Neural progenitor cell (in vitro differentiated cells): ENCODE measurements at regions not wholly inside any gene's neighbourhood (a gene's known extent, or its start where the extent isn't known, plus 50 kb on each side); places are given as distances from the start of the nearest gene placed in this dataset.

ENCODE experiments used
- DNase-seq: peaks from one replicate; pipeline ENCODE4 v3.0.0-alpha.2; 2016; ENCODE audit warnings: low spot score
- H2AFZ ChIP-seq: fragments of 200-600 bp; sonication (generic); replicated peaks from 2 replicates; pipeline ENCODE4 v1.6.1; 2016; ENCODE audit warnings: antibody characterized with exemption
- H3F3A ChIP-seq: fragments of 200-600 bp; sonication (generic); 2 replicates; pipeline ENCODE4 v1.6.1; 2016; ENCODE audit warnings: antibody characterized with exemption, low read depth
- H3K27ac ChIP-seq: fragments of 200-600 bp; sonication (generic); 2 replicates; pipeline ENCODE4 v1.5.1; 2016; ENCODE audit warnings: mild to moderate bottlenecking
- H3K27me3 ChIP-seq: fragments of 200-600 bp; sonication (generic); 2 replicates; pipeline ENCODE4 v1.6.1; 2016; ENCODE audit warnings: mild to moderate bottlenecking, moderate library complexity
- H3K36me3 ChIP-seq: fragments of 200-600 bp; sonication (generic); 2 replicates; pipeline ENCODE4 v1.5.1; 2016
- H3K4me1 ChIP-seq: fragments of 200-600 bp; sonication (generic); 2 replicates; pipeline ENCODE4 v1.6.1; 2016; ENCODE audit warnings: mixed run types
- H3K4me2 ChIP-seq: fragments of 200-600 bp; sonication (generic); 2 replicates; pipeline ENCODE4 v1.6.1; 2016
- H3K4me3 ChIP-seq: fragments of 200-600 bp; sonication (generic); 2 replicates; pipeline ENCODE4 v1.5.1; 2016
- H3K79me2 ChIP-seq: fragments of 200-600 bp; sonication (generic); 2 replicates; pipeline ENCODE4 v1.6.1; 2016; ENCODE audit warnings: low read depth
- H3K9ac ChIP-seq: fragments of 200-600 bp; sonication (generic); 2 replicates; pipeline ENCODE4 v1.6.1; 2016
- H3K9me3 ChIP-seq: fragments of 200-600 bp; sonication (generic); 2 replicates; pipeline ENCODE4 v1.5.1; 2016; ENCODE audit warnings: low read depth
- H4K20me1 ChIP-seq: fragments of 200-600 bp; sonication (generic); 2 replicates; pipeline ENCODE4 v1.6.1; 2016; ENCODE audit warnings: low read depth
- H3K27ac Mint-ChIP-seq: 3 replicates; pipeline ENCODE4 v1.8.0; 2021; ENCODE audit warnings: mixed read lengths
- H3K27me3 Mint-ChIP-seq: 2 replicates; pipeline ENCODE4 v1.8.0; 2022; ENCODE audit warnings: low read depth, mild to moderate bottlenecking, inconsistent platforms, moderate library complexity, mixed read lengths; ENCODE audit not compliant: insufficient read depth
- H3K36me3 Mint-ChIP-seq: 3 replicates; pipeline ENCODE4 v1.8.0; 2021; ENCODE audit warnings: mixed read lengths
- H3K4me1 Mint-ChIP-seq: 3 replicates; pipeline ENCODE4 v1.8.0; 2021; ENCODE audit warnings: mixed read lengths
- H3K4me3 Mint-ChIP-seq: 3 replicates; pipeline ENCODE4 v1.8.0; 2021; ENCODE audit warnings: mild to moderate bottlenecking, moderate library complexity, mixed read lengths
- H3K9me3 Mint-ChIP-seq: 3 replicates; pipeline ENCODE4 v1.8.0; 2020; ENCODE audit warnings: mixed read lengths
- EZH2 ChIP-seq: fragments of 200-600 bp; sonication (generic); IDR thresholded peaks from 2 replicates; pipeline ENCODE4 v1.6.1; 2017; ENCODE audit warnings: antibody characterized with exemption, mild to moderate bottlenecking, moderate library complexity
- EZH2phosphoT487 ChIP-seq: fragments of 200-600 bp; sonication (generic); IDR thresholded peaks from 2 replicates; pipeline ENCODE4 v1.6.1; 2017; ENCODE audit warnings: antibody characterized with exemption
- TF ChIP-seq, protein P1 (sequence below): fragments of 200-600 bp; sonication (generic); IDR thresholded peaks from 2 replicates; pipeline ENCODE4 v1.5.1; 2017; ENCODE audit warnings: antibody characterized with exemption, mild to moderate bottlenecking

DNA sequence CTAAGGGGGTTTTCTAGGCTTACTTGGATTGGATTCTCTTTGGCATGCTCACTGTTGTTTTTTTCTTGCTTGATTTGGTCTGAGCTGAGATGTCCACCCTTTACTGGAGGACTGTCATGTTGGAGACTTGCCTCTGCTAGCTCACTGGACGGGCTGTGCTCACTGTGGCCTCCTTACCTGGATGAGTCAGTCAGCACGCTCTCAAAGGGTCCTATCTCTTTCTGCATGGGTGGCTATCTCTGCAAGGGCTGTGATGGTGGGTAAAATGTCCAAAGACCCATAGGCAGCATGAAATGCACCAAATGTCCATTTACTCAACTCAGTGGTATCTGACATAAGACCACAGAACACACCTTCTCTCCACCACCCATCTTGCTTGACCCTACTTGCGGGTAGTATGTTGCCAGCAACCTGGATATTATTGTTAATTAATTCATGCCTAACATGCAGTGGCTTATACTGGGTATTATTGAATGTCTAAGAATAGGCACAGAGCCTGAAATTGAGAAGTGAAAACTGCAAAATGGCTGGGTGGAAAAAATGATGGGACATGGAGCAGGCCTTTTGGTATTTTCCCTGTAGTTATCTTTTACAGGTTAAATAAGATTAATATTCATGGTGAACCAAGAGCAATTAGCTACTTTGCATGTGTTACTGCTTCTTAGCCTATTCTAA lies 68.9 kb upstream of the TLE1 start:
- no peak for DNase-seq
- H3K27ac Mint-ChIP-seq, result no peak overlapping the region
- H4K20me1 ChIP-seq, result no peaks in the 10 kb centered on the region
- no peak overlapping the region for H2AFZ ChIP-seq
- H3K4me1 Mint-ChIP-seq, result peaks cover 36% of the 10 kb centered on the region
- no peaks in the 10 kb centered on the region for H3K79me2 ChIP-seq
- no peak overlapping the region for H3K9ac ChIP-seq
- H3F3A ChIP-seq, result no peaks in the 10 kb centered on the region
- peaks cover 3% of the 10 kb centered on the region for H3K27me3 Mint-ChIP-seq
- no peak overlapping the region for H3K27ac ChIP-seq
- H3K9me3 Mint-ChIP-seq, result no peaks in the 10 kb centered on the region
- no peaks in the 10 kb centered on the region for H3K36me3 ChIP-seq
- H3K4me3 Mint-ChIP-seq, result no peak overlapping the region
- no peak overlapping the region for H3K4me3 ChIP-seq
- no peaks in the 10 kb centered on the region for H3K9me3 ChIP-seq
- TF ChIP-seq EZH2phosphoT487 (no peak), EZH2 (no peak)
- TF ChIP-seq, protein P1, sequence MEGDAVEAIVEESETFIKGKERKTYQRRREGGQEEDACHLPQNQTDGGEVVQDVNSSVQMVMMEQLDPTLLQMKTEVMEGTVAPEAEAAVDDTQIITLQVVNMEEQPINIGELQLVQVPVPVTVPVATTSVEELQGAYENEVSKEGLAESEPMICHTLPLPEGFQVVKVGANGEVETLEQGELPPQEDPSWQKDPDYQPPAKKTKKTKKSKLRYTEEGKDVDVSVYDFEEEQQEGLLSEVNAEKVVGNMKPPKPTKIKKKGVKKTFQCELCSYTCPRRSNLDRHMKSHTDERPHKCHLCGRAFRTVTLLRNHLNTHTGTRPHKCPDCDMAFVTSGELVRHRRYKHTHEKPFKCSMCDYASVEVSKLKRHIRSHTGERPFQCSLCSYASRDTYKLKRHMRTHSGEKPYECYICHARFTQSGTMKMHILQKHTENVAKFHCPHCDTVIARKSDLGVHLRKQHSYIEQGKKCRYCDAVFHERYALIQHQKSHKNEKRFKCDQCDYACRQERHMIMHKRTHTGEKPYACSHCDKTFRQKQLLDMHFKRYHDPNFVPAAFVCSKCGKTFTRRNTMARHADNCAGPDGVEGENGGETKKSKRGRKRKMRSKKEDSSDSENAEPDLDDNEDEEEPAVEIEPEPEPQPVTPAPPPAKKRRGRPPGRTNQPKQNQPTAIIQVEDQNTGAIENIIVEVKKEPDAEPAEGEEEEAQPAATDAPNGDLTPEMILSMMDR, result no peak
- H3K36me3 Mint-ChIP-seq, result peaks cover 3% of the 10 kb centered on the region
- peaks cover 19% of the 10 kb centered on the region for H3K4me1 ChIP-seq
- no peak overlapping the region for H3K4me2 ChIP-seq
- H3K27me3 ChIP-seq, result no peaks in the 10 kb centered on the region

DNA sequence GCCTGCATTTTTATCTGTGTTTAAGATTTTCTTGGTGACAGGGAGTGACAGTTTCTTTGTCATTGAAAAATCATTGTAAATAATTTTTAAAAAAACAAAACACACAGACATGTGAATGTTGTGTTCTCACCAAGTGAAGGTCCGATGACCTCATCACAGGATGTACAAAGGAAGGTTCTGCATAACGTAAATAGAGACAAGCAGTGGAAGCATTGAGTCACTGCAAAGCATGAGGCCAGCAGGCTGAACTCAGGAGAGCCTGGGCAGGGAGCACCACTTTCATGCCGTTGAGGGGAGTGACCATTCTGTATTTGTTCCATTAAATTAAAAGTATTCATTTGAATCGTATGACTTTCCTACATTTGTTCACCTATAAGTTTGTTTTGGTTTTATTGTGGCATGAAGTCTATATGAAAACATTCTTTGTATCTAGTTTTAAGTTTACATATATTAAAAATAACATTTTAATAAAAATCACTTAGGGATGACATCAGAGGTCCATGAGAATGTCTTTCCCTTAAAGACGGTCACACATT lies 70.4 kb upstream of the TLE1 start:
- no peak for DNase-seq
- H3F3A ChIP-seq, result no peaks in the 10 kb centered on the region
- no peaks in the 10 kb centered on the region for H3K36me3 ChIP-seq
- no peak overlapping the region for H3K27ac ChIP-seq
- no peak overlapping the region for H3K4me3 ChIP-seq
- no peaks in the 10 kb centered on the region for H3K79me2 ChIP-seq
- TF ChIP-seq EZH2phosphoT487, result no peak
- no peak for TF ChIP-seq EZH2
- TF ChIP-seq, protein P1, result no peak
- no peak overlapping the region for H3K9ac ChIP-seq
- no peaks in the 10 kb centered on the region for H3K27me3 ChIP-seq
- Mint-ChIP-seq H3K27ac (no peak overlapping the region), H3K27me3 (peaks cover 2% of the 10 kb centered on the region), H3K36me3 (no peaks in the 10 kb centered on the region), H3K9me3 (no peaks in the 10 kb centered on the region), H3K4me3 (no peak overlapping the region), H3K4me1 (peaks cover 31% of the 10 kb centered on the region)
- H3K4me1 ChIP-seq, result peaks cover 19% of the 10 kb centered on the region
- no peaks in the 10 kb centered on the region for H3K9me3 ChIP-seq
- no peak overlapping the region for H2AFZ ChIP-seq
- no peaks in the 10 kb centered on the region for H4K20me1 ChIP-seq
- no peak overlapping the region for H3K4me2 ChIP-seq

DNA sequence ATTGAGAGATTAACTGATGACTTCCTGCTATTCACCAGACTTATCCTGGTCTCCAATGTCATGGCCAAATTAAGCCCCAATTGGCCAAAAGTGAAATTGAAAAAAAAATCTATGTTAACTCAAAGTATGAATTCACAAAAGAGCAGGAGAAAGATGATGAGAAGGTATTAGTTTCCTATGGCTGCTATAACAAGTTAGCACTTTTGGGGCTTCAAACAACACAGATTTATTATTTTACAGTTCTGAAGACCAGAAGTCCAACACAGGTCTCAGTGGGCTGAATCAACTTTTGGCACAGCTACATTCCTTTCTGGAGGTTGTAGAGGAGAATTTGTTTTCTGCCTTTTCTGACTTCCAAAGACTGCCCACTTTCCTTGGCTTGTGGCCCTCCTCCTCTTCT lies 78.6 kb upstream of the TLE1 start:
- H3K79me2 ChIP-seq, result no peaks in the 10 kb centered on the region
- no peaks in the 10 kb centered on the region for H3F3A ChIP-seq
- Mint-ChIP-seq H3K9me3 (peaks cover 16% of the 10 kb centered on the region), H3K4me1 (peaks cover 7% of the 10 kb centered on the region), H3K27ac (no peak overlapping the region), H3K4me3 (no peak overlapping the region), H3K36me3 (no peaks in the 10 kb centered on the region), H3K27me3 (peaks cover 3% of the 10 kb centered on the region)
- TF ChIP-seq, protein P1, result no peak
- H3K9ac ChIP-seq, result no peak overlapping the region
- H4K20me1 ChIP-seq, result no peaks in the 10 kb centered on the region
- no peaks in the 10 kb centered on the region for H3K4me1 ChIP-seq
- H3K27me3 ChIP-seq, result no peaks in the 10 kb centered on the region
- H3K27ac ChIP-seq, result no peak overlapping the region
- no peaks in the 10 kb centered on the region for H3K36me3 ChIP-seq
- H3K9me3 ChIP-seq, result no peaks in the 10 kb centered on the region
- no peak overlapping the region for H3K4me2 ChIP-seq
- no peak for DNase-seq
- no peak overlapping the region for H3K4me3 ChIP-seq
- H2AFZ ChIP-seq, result no peak overlapping the region
